ENCODE measurements at regions not wholly inside any gene's neighbourhood (a gene's known extent, or its start where the extent isn't known, plus 50 kb on each side); places are given as distances from the start of the nearest gene placed in this dataset.
A peak's percentile ranks its signal among the peaks of the same experiment; 100 is the strongest.
"Not testable (repeated sequence)": the region's sequence is repeated elsewhere in the genome, so short reads cannot be mapped to it uniquely, and the experiment has no call there.

GRCh38 chr6:4725136-4725760 lies 51.0 kb upstream of the CDYL start:
- H3K79me2 ChIP-seq (ENCODE audit: insufficient read depth); H3K9me3 ChIP-seq (ENCODE audit: low read depth): not testable (repeated sequence)
- 94 to 96% methylated on average over 9 to 36 of the region's 36 CpGs for WGBS, 2 experiments (ENCODE audit: low coverage in 1 of 2, low lambda C conversion rate in 2 of 2, missing lambda C conversion rate in 2 of 2)

GRCh38 chr6:4724727-4725126 lies 51.5 kb upstream of the CDYL start:
- H2AFZ ChIP-seq; H4K20me1 ChIP-seq (ENCODE audit: insufficient read depth); H3K27me3 ChIP-seq (replicated peaks; ENCODE audit: insufficient read depth); H3K9me2 ChIP-seq (ENCODE audit: insufficient read depth); H3K9me3 ChIP-seq (ENCODE audit: low read depth); DNase-seq; H3K27ac ChIP-seq; H3K9ac ChIP-seq; H3K79me2 ChIP-seq (ENCODE audit: insufficient read depth); H3K4me3 ChIP-seq; H3K36me3 ChIP-seq (ENCODE audit: low read depth); H3K4me2 ChIP-seq (ENCODE audit: unreplicated experiment); in situ Hi-C loops (cut with MboI); H3F3A ChIP-seq (ENCODE audit: insufficient read depth); H3K4me1 ChIP-seq (ENCODE audit: insufficient read depth): not testable (repeated sequence)
- 80 to 84% methylated on average over 7 of the region's 7 CpGs for WGBS, 2 experiments (ENCODE audit: low coverage in 1 of 2, low lambda C conversion rate in 2 of 2, missing lambda C conversion rate in 2 of 2)

More at GRCh38 chr6:4725136-4725760, 51.0 kb upstream of the CDYL start:
- H3K27me3 ChIP-seq (replicated peaks; ENCODE audit: insufficient read depth); H3K9ac ChIP-seq; in situ Hi-C loops (cut with MboI); H3K36me3 ChIP-seq (ENCODE audit: low read depth); H4K20me1 ChIP-seq (ENCODE audit: insufficient read depth); H3K4me1 ChIP-seq (ENCODE audit: insufficient read depth); H3K27ac ChIP-seq; H3K4me3 ChIP-seq; DNase-seq; H3F3A ChIP-seq (ENCODE audit: insufficient read depth); H3K4me2 ChIP-seq (ENCODE audit: unreplicated experiment); H3K9me2 ChIP-seq (ENCODE audit: insufficient read depth); H2AFZ ChIP-seq: not testable (repeated sequence)

- no peak overlapping the region for H2AFZ ChIP-seq
- H3K27ac ChIP-seq, result no peak overlapping the region
- WGBS, 2 experiments (ENCODE audit: low coverage in 1 of 2, low lambda C conversion rate in 2 of 2, missing lambda C conversion rate in 2 of 2), result 60% methylated on average over 6 of the region's 6 CpGs
- no peaks in the 10 kb centered on the region for H3K79me2 ChIP-seq (ENCODE audit: insufficient read depth)
- no peaks in the 10 kb centered on the region for H3K36me3 ChIP-seq (ENCODE audit: low read depth)
- no peak overlapping the region for H3K9ac ChIP-seq
- no peak for DNase-seq
- TF ChIP-seq EZH2phosphoT487 (IDR thresholded peaks at IDR 0.05; ENCODE audit: insufficient read depth, low read depth), result no peak
- H3F3A ChIP-seq (ENCODE audit: insufficient read depth), result no peaks in the 10 kb centered on the region
- no peaks in the 10 kb centered on the region for H3K9me3 ChIP-seq (ENCODE audit: low read depth)
- H3K4me3 ChIP-seq, result no peak overlapping the region
- H3K4me1 ChIP-seq (ENCODE audit: insufficient read depth), result no peaks in the 10 kb centered on the region
- no peaks in the 10 kb centered on the region for H3K9me2 ChIP-seq (ENCODE audit: insufficient read depth)
- in situ Hi-C loops (cut with MboI), result no loop called here
- H4K20me1 ChIP-seq (ENCODE audit: insufficient read depth), result no peaks in the 10 kb centered on the region
- H3K27me3 ChIP-seq (replicated peaks; ENCODE audit: insufficient read depth), result no peaks in the 10 kb centered on the region
- no peak overlapping the region for H3K4me2 ChIP-seq (ENCODE audit: unreplicated experiment)
Observed at GRCh38 chr6:4723383-4723782, 52.8 kb upstream of the CDYL start.

- H3K9me3 ChIP-seq (ENCODE audit: low read depth); H3K27me3 ChIP-seq (replicated peaks; ENCODE audit: insufficient read depth); H3F3A ChIP-seq (ENCODE audit: insufficient read depth); H3K4me3 ChIP-seq; H3K79me2 ChIP-seq (ENCODE audit: insufficient read depth); H2AFZ ChIP-seq; H3K4me2 ChIP-seq (ENCODE audit: unreplicated experiment); H3K9ac ChIP-seq; in situ Hi-C loops (cut with MboI); H3K9me2 ChIP-seq (ENCODE audit: insufficient read depth); H3K4me1 ChIP-seq (ENCODE audit: insufficient read depth); H3K36me3 ChIP-seq (ENCODE audit: low read depth); H3K27ac ChIP-seq; H4K20me1 ChIP-seq (ENCODE audit: insufficient read depth): not testable (repeated sequence)
- peak; percentile 8 for DNase-seq
- WGBS, 2 experiments (ENCODE audit: low coverage in 1 of 2, low lambda C conversion rate in 2 of 2, missing lambda C conversion rate in 2 of 2), result 75 to 80% methylated on average over 4 of the region's 4 CpGs
Observed at GRCh38 chr6:4721368-4721767, 54.8 kb upstream of the CDYL start.

GRCh38 chr6:4719491-4719890 lies 56.7 kb upstream of the CDYL start:
- Histone ChIP-seq H4K20me1 (ENCODE audit: insufficient read depth) (no peaks in the 10 kb centered on the region), H3K4me2 (ENCODE audit: unreplicated experiment) (no peak overlapping the region), H2AFZ (no peak overlapping the region), H3K9me2 (ENCODE audit: insufficient read depth) (no peaks in the 10 kb centered on the region), H3K9ac (no peak overlapping the region), H3F3A (ENCODE audit: insufficient read depth) (no peaks in the 10 kb centered on the region), H3K79me2 (ENCODE audit: insufficient read depth) (no peaks in the 10 kb centered on the region), H3K27me3 (replicated peaks; ENCODE audit: insufficient read depth) (no peaks in the 10 kb centered on the region), H3K4me3 (no peak overlapping the region), H3K27ac (no peak overlapping the region), H3K9me3 (ENCODE audit: low read depth) (no peaks in the 10 kb centered on the region), H3K4me1 (ENCODE audit: insufficient read depth) (no peaks in the 10 kb centered on the region), H3K36me3 (ENCODE audit: low read depth) (no peaks in the 10 kb centered on the region)
- TF ChIP-seq EZH2phosphoT487 (IDR thresholded peaks at IDR 0.05; ENCODE audit: insufficient read depth, low read depth) (no peak), EZH2 (IDR thresholded peaks at IDR 0.05; ENCODE audit: insufficient read depth, poor library complexity, severe bottlenecking) (no peak)
- WGBS, 2 experiments (ENCODE audit: low coverage in 1 of 2, low lambda C conversion rate in 2 of 2, missing lambda C conversion rate in 2 of 2), result 4 to 18% methylated on average over 1 of the region's 1 CpG
- in situ Hi-C loops (cut with MboI), result no loop called here
- DNase-seq, result no peak

All from GM23248 (cell line).